NCI-H1436 treated with DMSO at 0.1 percent for 48 hours (cell line): ENCODE measurements at regions not wholly inside any gene's neighbourhood (a gene's known extent, or its start where the extent isn't known, plus 50 kb on each side); places are given as distances from the start of the nearest gene placed in this dataset.
"Not testable (repeated sequence)": the region's sequence is repeated elsewhere in the genome, so short reads cannot be mapped to it uniquely, and the experiment has no call there.

ENCODE experiments used
- DNase-seq: peaks from one replicate; lab custom pipeline; 2025; lab: John Stamatoyannopoulos, UW

- DNase-seq = no peak
Measured at GRCh38 chr3:137612291-137612690, 151.8 kb upstream of the SOX14 start.

GRCh38 chr3:137615659-137616418, 148.3 kb upstream of the SOX14 start:
- DNase-seq = no peak

GRCh38 chr3:137641879-137642704, 122.0 kb upstream of the SOX14 start:
- DNase-seq = no peak

- no peak for DNase-seq
Measured at GRCh38 chr3:137642831-137643230, 121.3 kb upstream of the SOX14 start.

GRCh38 chr3:137647179-137647578, 116.9 kb upstream of the SOX14 start:
- no peak for DNase-seq

- DNase-seq = no peak
Measured at GRCh38 chr3:137669519-137670060, 94.5 kb upstream of the SOX14 start.

GRCh38 chr3:137687181-137687879, 76.8 kb upstream of the SOX14 start:
- DNase-seq = no peak

- no peak for DNase-seq
Measured at GRCh38 chr3:137692803-137693431, 71.2 kb upstream of the SOX14 start.

GRCh38 chr3:137693791-137694190, 70.3 kb upstream of the SOX14 start:
- DNase-seq = no peak

GRCh38 chr3:137694836-137695235, 69.3 kb upstream of the SOX14 start:
- DNase-seq = no peak

- DNase-seq = no peak
Measured at GRCh38 chr3:137695351-137695750, 68.8 kb upstream of the SOX14 start.

GRCh38 chr3:137709011-137709601, 55.0 kb upstream of the SOX14 start:
- no peak for DNase-seq

- not testable (repeated sequence) for DNase-seq
Measured at GRCh38 chr3:137713965-137714364, 50.1 kb upstream of the SOX14 start.
